ENCODE measurements at regions not wholly inside any gene's neighbourhood (a gene's known extent, or its start where the extent isn't known, plus 50 kb on each side); places are given as distances from the start of the nearest gene placed in this dataset.

GRCh38 chr10:9734218-9734617 lies 1283.5 kb upstream of the CELF2 start:
- no peaks in the 10 kb centered on the region for H3K36me3 ChIP-seq
- H3K27ac ChIP-seq = no peak overlapping the region
- no peak overlapping the region for H3K4me3 ChIP-seq
- ATAC-seq (peak; percentile 19 to 61), DNase-seq (no peak)
- intact Hi-C loops (cut with DNase I) = no loop called here
- no peaks in the 10 kb centered on the region for H3K4me1 ChIP-seq
- no peaks in the 10 kb centered on the region for H3K9me3 ChIP-seq
- TF ChIP-seq, protein P1, sequence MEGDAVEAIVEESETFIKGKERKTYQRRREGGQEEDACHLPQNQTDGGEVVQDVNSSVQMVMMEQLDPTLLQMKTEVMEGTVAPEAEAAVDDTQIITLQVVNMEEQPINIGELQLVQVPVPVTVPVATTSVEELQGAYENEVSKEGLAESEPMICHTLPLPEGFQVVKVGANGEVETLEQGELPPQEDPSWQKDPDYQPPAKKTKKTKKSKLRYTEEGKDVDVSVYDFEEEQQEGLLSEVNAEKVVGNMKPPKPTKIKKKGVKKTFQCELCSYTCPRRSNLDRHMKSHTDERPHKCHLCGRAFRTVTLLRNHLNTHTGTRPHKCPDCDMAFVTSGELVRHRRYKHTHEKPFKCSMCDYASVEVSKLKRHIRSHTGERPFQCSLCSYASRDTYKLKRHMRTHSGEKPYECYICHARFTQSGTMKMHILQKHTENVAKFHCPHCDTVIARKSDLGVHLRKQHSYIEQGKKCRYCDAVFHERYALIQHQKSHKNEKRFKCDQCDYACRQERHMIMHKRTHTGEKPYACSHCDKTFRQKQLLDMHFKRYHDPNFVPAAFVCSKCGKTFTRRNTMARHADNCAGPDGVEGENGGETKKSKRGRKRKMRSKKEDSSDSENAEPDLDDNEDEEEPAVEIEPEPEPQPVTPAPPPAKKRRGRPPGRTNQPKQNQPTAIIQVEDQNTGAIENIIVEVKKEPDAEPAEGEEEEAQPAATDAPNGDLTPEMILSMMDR (IDR thresholded peaks at IDR 0.05) = no peak
- H3K27me3 ChIP-seq (ENCODE audit: low read depth) = no peaks in the 10 kb centered on the region

DNA sequence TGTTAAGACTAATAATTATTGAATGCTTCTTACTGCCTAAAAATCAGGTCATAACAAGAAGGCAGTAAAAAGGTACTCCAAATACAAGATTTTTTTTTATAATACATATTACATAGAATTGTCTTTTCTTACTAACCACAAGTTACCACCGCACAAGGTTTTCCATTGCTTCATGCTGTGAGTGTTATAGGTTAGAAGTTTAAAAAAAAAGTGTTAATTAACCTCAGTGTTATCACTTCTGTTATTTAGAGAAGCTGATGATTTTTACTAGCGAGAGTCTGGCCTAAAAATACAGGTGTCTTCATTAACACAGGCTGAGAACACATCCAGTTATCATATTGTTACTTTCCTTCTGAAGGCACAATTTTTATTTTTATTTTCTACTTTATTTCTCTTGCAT lies 1281.9 kb upstream of the CELF2 start:
- ATAC-seq (no peak), DNase-seq (no peak)
- intact Hi-C loops (cut with DNase I) = no loop called here
- H3K4me1 ChIP-seq = no peaks in the 10 kb centered on the region
- no peaks in the 10 kb centered on the region for H3K36me3 ChIP-seq
- H3K27me3 ChIP-seq (ENCODE audit: low read depth) = no peaks in the 10 kb centered on the region
- H3K4me3 ChIP-seq = no peak overlapping the region
- H3K9me3 ChIP-seq = no peaks in the 10 kb centered on the region
- H3K27ac ChIP-seq = no peak overlapping the region
- TF ChIP-seq, protein P1 (IDR thresholded peaks at IDR 0.05) = no peak

GRCh38 chr10:9743639-9744038 lies 1274.0 kb upstream of the CELF2 start:
- Histone ChIP-seq H3K27ac (no peak overlapping the region), H3K4me3 (no peak overlapping the region), H3K9me3 (no peaks in the 10 kb centered on the region), H3K27me3 (ENCODE audit: low read depth) (no peaks in the 10 kb centered on the region), H3K36me3 (no peaks in the 10 kb centered on the region), H3K4me1 (no peaks in the 10 kb centered on the region)
- TF ChIP-seq, protein P1 (IDR thresholded peaks at IDR 0.05) = no peak
- no peak for ATAC-seq
- no peak for DNase-seq
- intact Hi-C loops (cut with DNase I) = no loop called here

GRCh38 chr10:9745158-9745557 lies 1272.5 kb upstream of the CELF2 start:
- TF ChIP-seq, protein P1 (IDR thresholded peaks at IDR 0.05) = no peak
- H3K36me3 ChIP-seq = no peaks in the 10 kb centered on the region
- intact Hi-C loops (cut with DNase I) = no loop called here
- no peaks in the 10 kb centered on the region for H3K9me3 ChIP-seq
- H3K27me3 ChIP-seq (ENCODE audit: low read depth) = no peaks in the 10 kb centered on the region
- H3K4me3 ChIP-seq = no peak overlapping the region
- H3K27ac ChIP-seq = no peak overlapping the region
- ATAC-seq = no peak
- DNase-seq = no peak
- H3K4me1 ChIP-seq = no peaks in the 10 kb centered on the region

DNA sequence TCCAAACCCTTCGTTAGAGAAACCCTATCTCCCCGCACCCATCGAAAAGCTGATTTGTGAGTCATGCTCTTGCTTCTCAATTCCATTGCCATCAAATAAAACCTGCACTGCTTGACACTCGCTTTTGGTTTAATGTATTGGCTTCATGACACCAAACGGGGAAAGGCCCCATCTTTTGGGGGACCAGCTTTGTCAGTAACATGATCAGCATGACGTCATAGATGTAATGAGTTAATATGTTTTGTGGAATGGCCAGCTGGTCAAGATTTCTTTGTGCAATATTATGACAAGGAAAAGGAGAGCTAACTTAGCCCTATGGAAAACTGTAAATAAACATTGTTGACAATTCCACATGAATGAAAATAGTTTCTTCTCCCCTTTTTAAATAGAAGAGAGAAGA lies 1260.5 kb upstream of the CELF2 start:
- intact Hi-C loops (cut with DNase I) = no loop called here
- no peaks in the 10 kb centered on the region for H3K9me3 ChIP-seq
- no peak for DNase-seq
- no peak overlapping the region for H3K27ac ChIP-seq
- H3K36me3 ChIP-seq = no peaks in the 10 kb centered on the region
- H3K4me3 ChIP-seq = no peak overlapping the region
- no peaks in the 10 kb centered on the region for H3K4me1 ChIP-seq
- TF ChIP-seq, protein P1 (IDR thresholded peaks at IDR 0.05) = no peak
- no peak for ATAC-seq
- H3K27me3 ChIP-seq (ENCODE audit: low read depth) = no peaks in the 10 kb centered on the region

DNA sequence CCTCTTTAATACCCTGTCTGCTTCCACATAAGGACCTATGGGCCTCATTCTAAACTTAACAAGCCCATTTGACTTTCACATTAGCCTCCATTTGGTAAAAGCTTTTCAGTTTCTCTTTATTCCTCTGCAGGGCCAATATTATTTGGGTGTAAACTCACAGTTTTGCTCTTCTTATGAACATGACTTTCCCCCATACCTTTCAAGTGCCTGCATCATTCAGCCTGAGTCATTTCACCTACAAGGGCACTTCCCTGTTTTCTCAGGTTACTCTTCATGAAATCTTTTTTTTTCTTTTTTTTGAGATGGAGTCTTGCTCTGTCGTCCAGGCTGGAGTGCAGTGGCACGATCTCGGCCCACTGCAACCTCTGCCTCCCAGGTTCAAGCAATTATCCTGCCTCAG lies 1258.1 kb upstream of the CELF2 start:
- DNase-seq (no peak), ATAC-seq (no peak)
- H3K4me1 ChIP-seq = no peaks in the 10 kb centered on the region
- no peak overlapping the region for H3K4me3 ChIP-seq
- H3K9me3 ChIP-seq = no peaks in the 10 kb centered on the region
- TF ChIP-seq, protein P1 (IDR thresholded peaks at IDR 0.05) = no peak
- no peaks in the 10 kb centered on the region for H3K36me3 ChIP-seq
- no peak overlapping the region for H3K27ac ChIP-seq
- intact Hi-C loops (cut with DNase I) = no loop called here
- H3K27me3 ChIP-seq (ENCODE audit: low read depth) = no peaks in the 10 kb centered on the region
